Sigmoid colon (tissue), 6 donors: ENCODE measurements at regions not wholly inside any gene's neighbourhood (a gene's known extent, or its start where the extent isn't known, plus 50 kb on each side); places are given as distances from the start of the nearest gene placed in this dataset.
A peak's percentile ranks its signal among the peaks of the same experiment; 100 is the strongest.

Experiments
- DNase-seq: peaks from one replicate; pipeline ENCODE4 v3.0.0-alpha.2; 2019
- H3K27ac ChIP-seq, 4 donors: fragments of 200-600 bp; sonication (generic); one replicate each; pipeline ENCODE4 v1.5.1; 2016 to 2019; ENCODE audit warnings: mild to moderate bottlenecking in 1 of 4
- H3K27me3 ChIP-seq, 3 donors: fragments of 200-600 bp; sonication (generic); one replicate each; pipeline ENCODE4 v1.5.1; 2019; ENCODE audit warnings: mild to moderate bottlenecking in 1 of 3
- H3K36me3 ChIP-seq, 4 donors: fragments of 200-600 bp; sonication (generic); one replicate each; pipeline ENCODE4 v1.5.1; 2016 to 2019
- H3K4me1 ChIP-seq, 4 donors: fragments of 200-600 bp; sonication (generic); one replicate each; pipeline ENCODE4 v1.5.1; 2017 to 2019
- H3K4me3 ChIP-seq, 4 donors: fragments of 200-600 bp; sonication (generic); one replicate each; pipeline ENCODE4 v1.5.1; 2017 to 2019; ENCODE audit warnings: mild to moderate bottlenecking in 2 of 4, moderate library complexity in 1 of 4
- H3K9me3 ChIP-seq, 4 donors: fragments of 200-600 bp in 3 of 4; sonication (generic) in 3 of 4; one replicate each; pipeline versions ENCODE4 v1.5.1 to v1.6.1; 2013 to 2019
- CTCF ChIP-seq, 4 experiments: fragments of 450-650 bp in 3 of 4; fragments of 200-600 bp in 1 of 4; IDR thresholded peaks; one replicate each; pipeline ENCODE4 v1.5.1; 2016 to 2019; ENCODE audit warnings: antibody characterized with exemption in 4 of 4, mild to moderate bottlenecking in 3 of 4, moderate library complexity in 2 of 4
- EP300 ChIP-seq, 4 donors: sonication (generic); formaldehyde crosslinking; IDR thresholded peaks; one replicate each; pipeline ENCODE4 v1.6.1; 2017; ENCODE audit warnings: antibody characterized with exemption in 4 of 4
- POLR2A ChIP-seq, 2 donors: fragments of 450-650 bp; IDR thresholded peaks; one replicate each; pipeline ENCODE4 v1.6.1; 2016; ENCODE audit warnings: antibody characterized with exemption in 2 of 2, mild to moderate bottlenecking in 2 of 2, moderate library complexity in 2 of 2
- POLR2AphosphoS5 ChIP-seq, 4 donors: sonication (generic); formaldehyde crosslinking; IDR thresholded peaks; one replicate each; pipeline ENCODE4 v1.6.1; 2017; ENCODE audit warnings: antibody characterized with exemption in 4 of 4
- WGBS, 2 donors: extraction: QIAGEN DNeasy Blood & Tissue Kit; methylation state at CpG; one replicate each; pipeline ENCODE4 v1.1.7; 2013; 5-methylcytosine and 5-hydroxymethylcytosine counted together
- intact Hi-C: fragments of 100-400 bp; cut with DNase I; formaldehyde crosslinking; loops from one replicate; pipeline ENCODE4 v1.15.1; 2023
- donor health status: healthy with polysubstance abuse.
- donor health status: healthy.

GRCh38 chr14:101233021-101233366 lies 328.3 kb upstream of the DIO3 start:
- H3K4me1 ChIP-seq: peaks cover 0 to 13% (median 11%) of the 10 kb centered on the region in 4 donors
- H3K9me3 ChIP-seq: no peaks in the 10 kb centered on the region
- no peaks in the 10 kb centered on the region for H3K36me3 ChIP-seq
- no peak for TF ChIP-seq POLR2AphosphoS5 (IDR thresholded peaks at IDR 0.05)
- TF ChIP-seq EP300 (IDR thresholded peaks at IDR 0.05): no peak
- no peak for TF ChIP-seq POLR2A (IDR thresholded peaks at IDR 0.05)
- TF ChIP-seq CTCF (IDR thresholded peaks at IDR 0.05): no peak
- intact Hi-C loops: loop anchor here (5.0 to 10.0 kb wide), 3 partner anchors 46 to 571 kb away; no protein-coding TSS in a partner anchor
- no peak for DNase-seq
- no peaks in the 10 kb centered on the region for H3K27me3 ChIP-seq
- no peak overlapping the region for H3K4me3 ChIP-seq
- peak overlapping the region in 2 of 4 donors; percentile 18 to 39 for H3K27ac ChIP-seq
- 51 to 86% methylated on average over 15 of the region's 15 CpGs for WGBS, 2 donors

- intact Hi-C loops: loop anchor here (5.0 to 10.0 kb wide), 3 partner anchors 46 to 571 kb away; no protein-coding TSS in a partner anchor
- Histone ChIP-seq H3K4me3 (no peak overlapping the region), H3K27me3 (no peaks in the 10 kb centered on the region), H3K4me1 (peaks cover 0 to 13% (median 11%) of the 10 kb centered on the region in 4 donors), H3K27ac (peak overlapping the region in 1 of 4 donors; percentile 39), H3K36me3 (no peaks in the 10 kb centered on the region), H3K9me3 (no peaks in the 10 kb centered on the region)
- DNase-seq: no peak
- WGBS, 2 donors: 79 to 80% methylated on average over 12 of the region's 12 CpGs
- TF ChIP-seq POLR2AphosphoS5 (IDR thresholded peaks at IDR 0.05): no peak
- TF ChIP-seq EP300 (IDR thresholded peaks at IDR 0.05): no peak
These were observed 327.9 kb upstream of the DIO3 start for GRCh38 chr14:101233391-101233790.

GRCh38 chr14:101233808-101234207 lies 327.5 kb upstream of the DIO3 start:
- WGBS, 2 donors: 66 to 85% methylated on average over 7 of the region's 7 CpGs
- Histone ChIP-seq H3K36me3 (no peaks in the 10 kb centered on the region), H3K27me3 (no peaks in the 10 kb centered on the region), H3K27ac (no peak overlapping the region), H3K4me3 (no peak overlapping the region), H3K9me3 (no peaks in the 10 kb centered on the region), H3K4me1 (peaks cover 0 to 13% (median 11%) of the 10 kb centered on the region in 4 donors)
- TF ChIP-seq EP300 (IDR thresholded peaks at IDR 0.05) (no peak), CTCF (IDR thresholded peaks at IDR 0.05) (no peak), POLR2A (IDR thresholded peaks at IDR 0.05) (no peak), POLR2AphosphoS5 (IDR thresholded peaks at IDR 0.05) (no peak)
- peak; percentile 63 for DNase-seq
- intact Hi-C loops: loop anchor here (5.0 to 10.0 kb wide), 3 partner anchors 47 to 572 kb away; no protein-coding TSS in a partner anchor

GRCh38 chr14:101234244-101234937 lies 326.9 kb upstream of the DIO3 start:
- peaks cover 0 to 13% (median 11%) of the 10 kb centered on the region in 4 donors for H3K4me1 ChIP-seq
- TF ChIP-seq CTCF (IDR thresholded peaks at IDR 0.05) (no peak), POLR2AphosphoS5 (IDR thresholded peaks at IDR 0.05) (no peak), POLR2A (IDR thresholded peaks at IDR 0.05) (no peak), EP300 (IDR thresholded peaks at IDR 0.05) (no peak)
- H3K36me3 ChIP-seq: no peaks in the 10 kb centered on the region
- no peaks in the 10 kb centered on the region for H3K27me3 ChIP-seq
- intact Hi-C loops: loop anchor here (5.0 to 10.0 kb wide), 3 partner anchors 47 to 572 kb away; no protein-coding TSS in a partner anchor
- H3K27ac ChIP-seq: no peak overlapping the region
- DNase-seq: peak; percentile 58
- 61 to 71% methylated on average over 23 of the region's 23 CpGs for WGBS, 2 donors
- no peaks in the 10 kb centered on the region for H3K9me3 ChIP-seq
- H3K4me3 ChIP-seq: no peak overlapping the region

- Histone ChIP-seq H3K9me3 (no peaks in the 10 kb centered on the region), H3K4me3 (no peak overlapping the region), H3K27ac (no peak overlapping the region), H3K36me3 (no peaks in the 10 kb centered on the region), H3K4me1 (peaks cover 0 to 13% (median 11%) of the 10 kb centered on the region in 4 donors), H3K27me3 (no peaks in the 10 kb centered on the region)
- DNase-seq: no peak
- no peak for TF ChIP-seq POLR2AphosphoS5 (IDR thresholded peaks at IDR 0.05)
- WGBS, 2 donors: 71 to 80% methylated on average over 12 of the region's 12 CpGs
- intact Hi-C loops: loop anchor here (5.0 to 10.0 kb wide), 4 partner anchors 48 to 573 kb away; no protein-coding TSS in a partner anchor
These were observed 326.3 kb upstream of the DIO3 start for GRCh38 chr14:101234999-101235334.
